H9 (cell line): ENCODE measurements at regions not wholly inside any gene's neighbourhood (a gene's known extent, or its start where the extent isn't known, plus 50 kb on each side); places are given as distances from the start of the nearest gene placed in this dataset.

Source experiments
- DNase-seq: peaks from one replicate; pipeline ENCODE4 v3.0.0-alpha.2; 2017
- H2AFZ ChIP-seq: one replicate; pipeline ENCODE4 v1.6.1; 2013; ENCODE audit warnings: mild to moderate bottlenecking, low read length, control low read depth, moderate library complexity
- H2AK5ac ChIP-seq: 2 replicates; pipeline ENCODE4 v1.6.1; 2013; ENCODE audit warnings: low read length, control low read depth, mixed read lengths; ENCODE audit not compliant: insufficient read length
- H2BK120ac ChIP-seq: one replicate; pipeline ENCODE4 v1.6.1; 2013; ENCODE audit warnings: low read depth, mild to moderate bottlenecking, low read length, control low read depth, inconsistent platforms; ENCODE audit not compliant: poor library complexity, severe bottlenecking
- H2BK12ac ChIP-seq: 2 replicates; pipeline ENCODE4 v1.6.1; 2013; ENCODE audit warnings: low read length, control low read depth, mixed read lengths, low read depth; ENCODE audit not compliant: insufficient read length
- H2BK15ac ChIP-seq: 2 replicates; pipeline ENCODE4 v1.6.1; 2013; ENCODE audit warnings: low read depth, low read length, control low read depth
- H2BK20ac ChIP-seq: one replicate; pipeline ENCODE4 v1.6.1; 2013; ENCODE audit warnings: low read depth, mild to moderate bottlenecking, low read length, control low read depth, inconsistent platforms; ENCODE audit not compliant: poor library complexity, severe bottlenecking
- H2BK5ac ChIP-seq: 2 replicates; pipeline ENCODE4 v1.6.1; 2013; ENCODE audit warnings: low read length, control low read depth, mixed read lengths; ENCODE audit not compliant: insufficient read length
- H3K14ac ChIP-seq: 2 replicates; pipeline ENCODE4 v1.6.1; 2013; ENCODE audit warnings: low read length, control low read depth; ENCODE audit not compliant: insufficient read depth
- H3K18ac ChIP-seq: 2 replicates; pipeline ENCODE4 v1.6.1; 2013; ENCODE audit warnings: low read depth, mild to moderate bottlenecking, mixed read lengths, low read length, control low read depth; ENCODE audit not compliant: insufficient read length
- H3K23ac ChIP-seq: 2 replicates; pipeline ENCODE4 v1.6.1; 2013; ENCODE audit warnings: low read length, control low read depth, mixed read lengths, low read depth; ENCODE audit not compliant: insufficient read length
- H3K23me2 ChIP-seq: 2 replicates; pipeline ENCODE4 v1.6.1; 2013; ENCODE audit warnings: low read depth, mild to moderate bottlenecking, mixed read lengths, low read length, control low read depth; ENCODE audit not compliant: insufficient read length, poor library complexity, severe bottlenecking
- H3K27ac ChIP-seq: 2 replicates; pipeline ENCODE4 v1.5.1; 2013; ENCODE audit warnings: low read length, control low read depth, mixed read lengths, low read depth; ENCODE audit not compliant: insufficient read length
- H3K27me3 ChIP-seq: 2 replicates; pipeline ENCODE4 v1.6.1; 2013; ENCODE audit warnings: low read length, control low read depth, inconsistent platforms; ENCODE audit not compliant: insufficient read depth
- H3K4ac ChIP-seq: 2 replicates; pipeline ENCODE4 v1.6.1; 2013; ENCODE audit warnings: low read depth, mild to moderate bottlenecking, control low read depth, inconsistent platforms, low read length, moderate library complexity
- H3K4me1 ChIP-seq: 2 replicates; pipeline ENCODE4 v1.6.1; 2013; ENCODE audit warnings: low read length, control low read depth, inconsistent platforms; ENCODE audit not compliant: insufficient read depth
- H3K4me2 ChIP-seq: 2 replicates; pipeline ENCODE4 v1.6.1; 2013; ENCODE audit warnings: low read length, control low read depth, mixed read lengths; ENCODE audit not compliant: insufficient read length, insufficient read depth
- H3K56ac ChIP-seq: 2 replicates; pipeline ENCODE4 v1.6.1; 2013; ENCODE audit warnings: low read depth, mild to moderate bottlenecking, mixed read lengths, low read length, control low read depth; ENCODE audit not compliant: insufficient read length
- H3K79me1 ChIP-seq: 2 replicates; pipeline ENCODE4 v1.6.1; 2013; ENCODE audit warnings: low read depth, mild to moderate bottlenecking, moderate library complexity, low read length, control low read depth, inconsistent platforms; ENCODE audit not compliant: insufficient read depth, poor library complexity, severe bottlenecking
- H3K79me2 ChIP-seq: 2 replicates; pipeline ENCODE4 v1.6.1; 2013; ENCODE audit warnings: low read length, control low read depth, inconsistent platforms; ENCODE audit not compliant: insufficient read depth
- H3K9ac ChIP-seq: 2 replicates; pipeline ENCODE4 v1.6.1; 2013; ENCODE audit warnings: low read length, control low read depth, mixed read lengths; ENCODE audit not compliant: insufficient read length; ENCODE audit errors: extremely low read depth
- H3K9me3 ChIP-seq: one replicate; pipeline ENCODE4 v1.6.1; 2013; ENCODE audit warnings: low read depth, low read length, inconsistent platforms; ENCODE audit not compliant: control insufficient read depth
- H3T11ph ChIP-seq: one replicate; pipeline ENCODE4 v1.6.1; 2013; ENCODE audit warnings: mild to moderate bottlenecking, low read length, control low read depth, inconsistent platforms
- H4K20me1 ChIP-seq: one replicate; pipeline ENCODE4 v1.6.1; 2013; ENCODE audit not compliant: control insufficient read depth, insufficient read length, insufficient read depth
- H4K5ac ChIP-seq: 2 replicates; pipeline ENCODE4 v1.6.1; 2013; ENCODE audit warnings: low read depth, mild to moderate bottlenecking, mixed read lengths, low read length, control low read depth; ENCODE audit not compliant: insufficient read length
- H4K8ac ChIP-seq: replicated peaks from 2 replicates; pipeline ENCODE4 v1.6.1; 2013; ENCODE audit warnings: low read length, control low read depth, mixed read lengths, low read depth; ENCODE audit not compliant: insufficient read length
- H4K91ac ChIP-seq: 2 replicates; pipeline ENCODE4 v1.6.1; 2013; ENCODE audit warnings: low read depth, mild to moderate bottlenecking, moderate library complexity, mixed read lengths, low read length, control low read depth; ENCODE audit not compliant: insufficient read length
- H3K27ac Mint-ChIP-seq, 3 experiments: 2 replicates in 2 of 3; 3 replicates in 1 of 3; pipeline ENCODE4 v1.8.0; 2020 to 2021; ENCODE audit warnings: mixed read lengths in 3 of 3, mild to moderate bottlenecking in 1 of 3, moderate library complexity in 1 of 3
- H3K27me3 Mint-ChIP-seq: 2 replicates; pipeline ENCODE4 v1.8.0; 2021; ENCODE audit warnings: low read depth, mild to moderate bottlenecking, moderate library complexity, mixed read lengths
- H3K36me3 Mint-ChIP-seq, 3 experiments: 2 replicates in 2 of 3; 3 replicates in 1 of 3; pipeline ENCODE4 v1.8.0; 2020 to 2021; ENCODE audit warnings: low read depth in 3 of 3, mixed read lengths in 3 of 3; ENCODE audit not compliant: insufficient read depth in 1 of 3
- H3K4me1 Mint-ChIP-seq, 2 experiments: 2 replicates each; pipeline ENCODE4 v1.8.0; 2020; ENCODE audit warnings: mixed read lengths in 2 of 2
- H3K4me3 Mint-ChIP-seq, 2 experiments: 2 replicates in 1 of 2; 3 replicates in 1 of 2; pipeline ENCODE4 v1.8.0; 2020 to 2021; ENCODE audit warnings: mild to moderate bottlenecking in 2 of 2, mixed read lengths in 2 of 2, moderate library complexity in 1 of 2
- H3K9me3 Mint-ChIP-seq, 2 experiments: 2 replicates in 1 of 2; 3 replicates in 1 of 2; pipeline ENCODE4 v1.8.0; 2020; ENCODE audit warnings: mild to moderate bottlenecking in 2 of 2, mixed read lengths in 2 of 2, moderate library complexity in 1 of 2
- CTCF ChIP-seq: fragments of 200-600 bp; sonication (generic); conservative IDR thresholded peaks from 3 replicates; pipeline ENCODE4 v1.8.0; 2021; ENCODE audit warnings: antibody characterized with exemption, mild to moderate bottlenecking
- WGBS: extraction: QIAGEN DNeasy Blood & Tissue Kit; methylation state at CpG from one replicate; pipeline ENCODE4 v1.1.7; 2013; ENCODE audit warnings: missing lambda C conversion rate, low lambda C conversion rate, mixed read lengths; ENCODE audit not compliant: insufficient read length; ENCODE audit errors: extremely low coverage; 5-methylcytosine and 5-hydroxymethylcytosine counted together

GRCh38 chr2:195513119-195513518 is 143.9 kb upstream of the SLC39A10 start:
- H3K9ac ChIP-seq = no peak overlapping the region
- H3K79me1 ChIP-seq = no peaks in the 10 kb centered on the region
- H3K4me1 ChIP-seq = no peaks in the 10 kb centered on the region
- no peak overlapping the region for H3T11ph ChIP-seq
- no peak overlapping the region for H3K4me3 Mint-ChIP-seq
- no peak overlapping the region for H3K56ac ChIP-seq
- no peaks in the 10 kb centered on the region for H3K9me3 ChIP-seq
- H3K36me3 Mint-ChIP-seq = peaks cover 0 to 3% (median 0%) of the 10 kb centered on the region in 3 experiments; a peak in 2 of 7 replicates
- no peaks in the 10 kb centered on the region for H3K27me3 Mint-ChIP-seq
- no peaks in the 10 kb centered on the region for H3K4me1 Mint-ChIP-seq
- no peak overlapping the region for H2BK15ac ChIP-seq
- H3K27ac Mint-ChIP-seq = no peak overlapping the region
- H4K8ac ChIP-seq = no peak overlapping the region
- no peaks in the 10 kb centered on the region for H4K20me1 ChIP-seq
- H3K4ac ChIP-seq = no peak overlapping the region
- H3K9me3 Mint-ChIP-seq = peaks cover 0 to 2% of the 10 kb centered on the region in 2 experiments; a peak in 1 of 5 replicates
- no peaks in the 10 kb centered on the region for H3K79me2 ChIP-seq
- H3K23ac ChIP-seq = no peak overlapping the region
- H3K18ac ChIP-seq = no peak overlapping the region
- H4K91ac ChIP-seq = no peak overlapping the region
- no peak overlapping the region for H3K27ac ChIP-seq
- no peak overlapping the region for H2BK5ac ChIP-seq
- H3K23me2 ChIP-seq = no peaks in the 10 kb centered on the region
- no CpG with 5 or more reads among the region's 9 CpGs for WGBS
- no peak overlapping the region for H3K14ac ChIP-seq
- no peak for TF ChIP-seq CTCF
- no peak overlapping the region for H2BK12ac ChIP-seq
- no peak overlapping the region for H2BK120ac ChIP-seq
- no peak overlapping the region for H4K5ac ChIP-seq
- H2AFZ ChIP-seq = no peak overlapping the region
- H2BK20ac ChIP-seq = no peak overlapping the region
- H3K4me2 ChIP-seq = no peak overlapping the region
- DNase-seq = no peak
- H3K27me3 ChIP-seq = no peaks in the 10 kb centered on the region
- no peak overlapping the region for H2AK5ac ChIP-seq
